Esophagus muscularis mucosa (tissue), 4 donors: ENCODE measurements at regions not wholly inside any gene's neighbourhood (a gene's known extent, or its start where the extent isn't known, plus 50 kb on each side); places are given as distances from the start of the nearest gene placed in this dataset.

ENCODE experiments used
- DNase-seq: peaks from one replicate; pipeline ENCODE4 v3.0.0-alpha.2; 2017; ENCODE audit errors: extremely low spot score
- H3K27ac ChIP-seq, 4 donors: fragments of 200-600 bp; sonication (generic); replicated peaks in 1 of 4; 1 replicate in 3 of 4; 2 replicates in 1 of 4; pipeline ENCODE4 v1.5.1; 2016 to 2019; ENCODE audit warnings: mild to moderate bottlenecking in 1 of 4
- H3K27me3 ChIP-seq, 4 donors: fragments of 200-600 bp; sonication (generic); one replicate each; pipeline versions ENCODE4 v1.5.1 to v1.6.0; 2016 to 2019
- H3K36me3 ChIP-seq, 4 donors: fragments of 200-600 bp; sonication (generic); one replicate each; pipeline ENCODE4 v1.5.1; 2016 to 2019
- H3K4me1 ChIP-seq, 4 donors: fragments of 200-600 bp; sonication (generic); one replicate each; pipeline ENCODE4 v1.5.1; 2016 to 2019
- H3K4me3 ChIP-seq, 4 donors: fragments of 200-600 bp; sonication (generic); 1 replicate in 2 of 4; 2 replicates in 2 of 4; pipeline ENCODE4 v1.5.1; 2016 to 2019; ENCODE audit warnings: mild to moderate bottlenecking in 4 of 4, moderate library complexity in 1 of 4
- H3K9me3 ChIP-seq, 4 donors: fragments of 200-600 bp; sonication (generic); 1 replicate in 3 of 4; 2 replicates in 1 of 4; pipeline ENCODE4 v1.5.1; 2016 to 2019
- CTCF ChIP-seq, 3 experiments: fragments of 200-600 bp in 2 of 3; fragments of 450-650 bp in 1 of 3; sonication (generic) in 2 of 3; IDR thresholded peaks; one replicate each; pipeline ENCODE4 v1.5.1; 2017 to 2019; ENCODE audit warnings: antibody characterized with exemption in 3 of 3, mild to moderate bottlenecking in 2 of 3, moderate library complexity in 1 of 3
- EP300 ChIP-seq: sonication (generic); formaldehyde crosslinking; IDR thresholded peaks from one replicate; pipeline ENCODE4 v1.6.1; 2017; ENCODE audit warnings: antibody characterized with exemption
- POLR2A ChIP-seq: fragments of 450-650 bp; IDR thresholded peaks from one replicate; pipeline ENCODE4 v1.6.1; 2017; ENCODE audit warnings: antibody characterized with exemption, moderate library complexity, mild to moderate bottlenecking, low read depth
- POLR2AphosphoS5 ChIP-seq, 2 donors: sonication (generic); formaldehyde crosslinking; IDR thresholded peaks; one replicate each; pipeline ENCODE4 v1.6.1; 2017; ENCODE audit warnings: antibody characterized with exemption in 2 of 2
- WGBS: methylation state at CpG from one replicate; pipeline ENCODE4 v1.1.5; 2018; 5-methylcytosine and 5-hydroxymethylcytosine counted together
- intact Hi-C: fragments of 100-400 bp; cut with DNase I; formaldehyde crosslinking; loops from one replicate; pipeline ENCODE4 v1.15.1; 2023

DNA sequence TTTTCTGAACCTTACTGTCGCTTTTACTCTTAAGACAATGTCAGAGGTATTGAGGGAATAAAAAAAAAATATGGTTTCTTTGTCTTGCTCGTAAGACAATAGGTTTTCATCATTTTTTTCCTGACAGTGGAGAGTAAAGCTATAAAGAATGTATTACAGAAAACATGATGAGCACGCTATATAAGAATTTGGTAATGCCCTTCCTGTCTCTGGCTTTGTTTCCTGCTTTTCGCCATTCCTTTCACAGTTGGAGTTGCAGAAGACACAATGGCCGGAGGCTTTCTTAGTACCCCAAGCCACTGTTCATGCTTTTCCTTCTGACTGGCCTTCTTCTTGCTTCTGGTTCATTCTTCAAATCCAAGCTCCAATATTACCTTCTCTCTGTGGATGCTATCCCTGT lies 101.0 kb upstream of the DACH1 start:
- no peaks in the 10 kb centered on the region for H3K27me3 ChIP-seq
- H3K27ac ChIP-seq: no peak overlapping the region
- intact Hi-C loops: no loop called here
- H3K4me3 ChIP-seq: no peak overlapping the region
- H3K4me1 ChIP-seq: no peaks in the 10 kb centered on the region
- H3K9me3 ChIP-seq: no peaks in the 10 kb centered on the region
- TF ChIP-seq EP300 (no peak), POLR2AphosphoS5 (IDR thresholded peaks at IDR 0.05) (no peak), POLR2A (no peak), CTCF (IDR thresholded peaks at IDR 0.05) (no peak)
- no peak for DNase-seq
- WGBS: 77% methylated on average over 5 of the region's 5 CpGs
- H3K36me3 ChIP-seq: no peaks in the 10 kb centered on the region

DNA sequence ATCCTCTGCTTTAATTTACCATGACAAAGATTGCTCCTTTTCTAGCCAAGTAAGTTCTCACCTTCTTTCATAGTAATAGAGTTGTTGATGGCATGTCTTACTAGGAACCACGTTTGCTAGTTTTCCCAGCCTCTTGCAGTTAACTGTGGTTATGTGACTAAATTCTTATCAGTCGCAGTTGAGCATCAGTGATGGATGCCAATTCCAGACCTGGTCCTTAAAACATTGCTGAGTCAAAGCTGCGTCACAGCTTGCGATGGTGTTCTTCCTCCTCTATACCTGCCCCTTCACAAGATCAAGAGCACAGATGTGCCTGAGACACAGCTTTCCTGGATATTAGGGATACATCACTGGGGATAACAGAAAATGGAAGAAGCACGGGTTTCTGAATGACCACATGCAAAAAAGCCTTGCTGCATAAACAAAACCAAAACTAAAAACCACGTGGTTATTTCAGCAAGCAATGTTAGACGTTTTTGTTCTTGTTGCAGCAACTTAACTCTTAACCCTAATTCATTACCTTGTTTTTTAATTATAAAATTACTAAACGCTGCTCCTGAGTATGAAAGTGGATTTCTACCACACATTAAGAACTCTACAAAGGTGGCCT lies 97.6 kb upstream of the DACH1 start:
- TF ChIP-seq EP300 (no peak), POLR2A (no peak), CTCF (IDR thresholded peaks at IDR 0.05) (no peak), POLR2AphosphoS5 (IDR thresholded peaks at IDR 0.05) (no peak)

GRCh38 chr13:71962735-71963134 lies 95.7 kb upstream of the DACH1 start:
- no peak for DNase-seq
- no peak for TF ChIP-seq POLR2A
- no peak for TF ChIP-seq POLR2AphosphoS5 (IDR thresholded peaks at IDR 0.05)
- H3K27me3 ChIP-seq: no peaks in the 10 kb centered on the region
- H3K27ac ChIP-seq: no peak overlapping the region
- no peaks in the 10 kb centered on the region for H3K36me3 ChIP-seq
- WGBS: 88% methylated on average over 3 of the region's 3 CpGs
- H3K9me3 ChIP-seq: no peaks in the 10 kb centered on the region
- intact Hi-C loops: no loop called here
- no peaks in the 10 kb centered on the region for H3K4me1 ChIP-seq
- H3K4me3 ChIP-seq: no peak overlapping the region

More for the DNA sequence above, 97.6 kb upstream of the DACH1 start:
- H3K4me1 ChIP-seq: no peaks in the 10 kb centered on the region
- no peak overlapping the region for H3K4me3 ChIP-seq
- no peaks in the 10 kb centered on the region for H3K9me3 ChIP-seq
- no peak overlapping the region for H3K27ac ChIP-seq
- no peaks in the 10 kb centered on the region for H3K27me3 ChIP-seq
- no peak for DNase-seq
- intact Hi-C loops: no loop called here
- H3K36me3 ChIP-seq: no peaks in the 10 kb centered on the region
- whole genome bisulfite sequencing: 69% methylated on average over 8 of the region's 8 CpGs

- no peak overlapping the region for H3K4me3 ChIP-seq
- DNase-seq: no peak
- no peak overlapping the region for H3K27ac ChIP-seq
- H3K4me1 ChIP-seq: no peaks in the 10 kb centered on the region
- intact Hi-C loops: no loop called here
- no peaks in the 10 kb centered on the region for H3K9me3 ChIP-seq
- WGBS: 87% methylated on average over 2 of the region's 2 CpGs
- no peak for TF ChIP-seq CTCF (IDR thresholded peaks at IDR 0.05)
- H3K36me3 ChIP-seq: no peaks in the 10 kb centered on the region
- no peaks in the 10 kb centered on the region for H3K27me3 ChIP-seq
Measured at GRCh38 chr13:71962126-71962525, 95.1 kb upstream of the DACH1 start.

- H3K9me3 ChIP-seq: peaks cover 0 to 3% (median 0%) of the 10 kb centered on the region in 4 donors
- intact Hi-C loops: no loop called here
Measured at GRCh38 chr13:71949441-71949840, 82.4 kb upstream of the DACH1 start.

More at GRCh38 chr13:71949441-71949840, 82.4 kb upstream of the DACH1 start:
- Histone ChIP-seq H3K27me3 (no peaks in the 10 kb centered on the region), H3K4me1 (no peaks in the 10 kb centered on the region), H3K27ac (no peak overlapping the region), H3K36me3 (no peaks in the 10 kb centered on the region), H3K4me3 (no peak overlapping the region)
- WGBS: 94% methylated on average over 2 of the region's 2 CpGs
- TF ChIP-seq CTCF (IDR thresholded peaks at IDR 0.05) (no peak), POLR2A (no peak), EP300 (no peak)
- no peak for DNase-seq
